HUES64 (cell line): ENCODE measurements at regions not wholly inside any gene's neighbourhood (a gene's known extent, or its start where the extent isn't known, plus 50 kb on each side); places are given as distances from the start of the nearest gene placed in this dataset.

Experiments used
- H3K27ac ChIP-seq: 2 replicates; pipeline ENCODE4 v1.7.0; 2013; ENCODE audit warnings: low read depth, low read length, inconsistent platforms
- H3K27me3 ChIP-seq: 2 replicates; pipeline ENCODE4 v1.6.1; 2013; ENCODE audit warnings: mild to moderate bottlenecking, low read length; ENCODE audit not compliant: insufficient read depth
- H3K36me3 ChIP-seq: 2 replicates; pipeline ENCODE4 v1.6.1; 2013; ENCODE audit warnings: mild to moderate bottlenecking, low read length; ENCODE audit not compliant: insufficient read depth
- H3K4me1 ChIP-seq: 2 replicates; pipeline ENCODE4 v1.6.1; 2013; ENCODE audit warnings: mild to moderate bottlenecking, low read length, moderate library complexity; ENCODE audit not compliant: insufficient read depth
- H3K4me3 ChIP-seq: 2 replicates; pipeline ENCODE4 v1.5.1; 2013; ENCODE audit warnings: mild to moderate bottlenecking, low read length, moderate library complexity
- H3K9ac ChIP-seq: 2 replicates; pipeline ENCODE4 v1.6.1; 2013; ENCODE audit warnings: mild to moderate bottlenecking, low read depth, low read length
- H3K9me3 ChIP-seq: 2 replicates; pipeline ENCODE4 v1.6.1; 2013; ENCODE audit warnings: low read depth, low read length; ENCODE audit not compliant: insufficient read depth
- WGBS: fragments of 150-250, 120-280 bp; methylation state at CpG from one replicate; pipeline ENCODE4 v1.1.7; 2013; ENCODE audit warnings: missing lambda C conversion rate; 5-methylcytosine and 5-hydroxymethylcytosine counted together

DNA sequence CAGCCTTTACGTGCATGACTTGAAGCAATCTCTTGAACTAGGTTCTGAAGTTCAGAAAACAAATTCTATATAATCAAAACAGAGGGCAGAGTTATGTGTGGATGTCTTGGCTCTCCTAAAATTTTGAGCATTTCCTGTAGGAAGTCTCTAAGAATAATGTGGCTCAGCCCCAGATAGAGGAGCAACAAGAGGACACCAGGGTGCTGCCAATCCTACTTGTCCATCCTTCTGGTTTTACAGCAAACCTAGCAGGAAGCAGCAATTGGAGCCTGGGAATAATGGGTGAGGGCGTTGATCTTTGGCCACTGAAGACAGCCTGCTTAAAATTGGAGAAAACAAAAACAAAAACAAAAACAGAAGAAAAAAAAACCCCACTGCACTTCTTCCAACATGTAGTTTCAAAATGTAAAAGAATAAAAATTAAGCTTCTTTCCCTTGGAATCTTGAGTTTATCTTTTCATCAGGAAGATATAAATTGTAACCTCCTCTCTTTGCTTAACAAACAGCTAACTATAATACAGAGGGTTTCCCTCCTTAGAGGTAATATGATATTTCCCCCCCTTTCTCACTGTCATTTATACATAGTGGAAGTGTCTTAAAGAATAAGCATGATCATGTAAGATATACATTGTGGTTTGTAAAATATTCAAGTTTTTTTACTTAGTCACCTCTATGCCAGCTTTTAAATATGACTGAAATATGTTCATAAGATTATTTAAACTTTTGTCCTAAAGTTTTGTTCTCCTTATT is 130.6 kb downstream of the FBXO8 start:
- no peak overlapping the region for H3K4me3 ChIP-seq
- no peaks in the 10 kb centered on the region for H3K36me3 ChIP-seq
- peaks cover 7% of the 10 kb centered on the region; the same call in 1 of the 2 replicates for H3K4me1 ChIP-seq
- no peak overlapping the region for H3K9ac ChIP-seq
- no peak overlapping the region for H3K27ac ChIP-seq
- no peaks in the 10 kb centered on the region for H3K27me3 ChIP-seq
- 57% methylated on average over 1 of the region's 2 CpGs for WGBS
- no peaks in the 10 kb centered on the region for H3K9me3 ChIP-seq

DNA sequence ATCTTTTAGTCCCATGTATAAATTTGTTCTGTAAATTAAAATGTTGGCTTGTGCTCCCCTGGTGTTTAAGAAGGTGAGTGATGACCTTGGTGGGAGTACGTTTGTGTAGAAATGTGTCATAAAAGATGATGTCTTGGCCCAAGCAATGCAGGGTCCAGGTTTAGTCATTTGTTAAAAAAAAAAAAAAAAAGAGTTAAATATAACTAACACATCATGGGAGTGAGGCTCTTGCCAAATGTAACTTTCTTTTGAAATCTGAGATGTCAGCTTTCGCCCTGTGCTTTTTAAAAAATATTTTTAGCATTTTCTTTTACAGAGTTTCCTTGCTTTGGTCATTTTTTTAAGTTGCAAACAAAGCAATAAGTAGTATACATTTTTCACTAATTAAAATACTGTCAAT is 135.6 kb downstream of the FBXO8 start:
- H3K4me1 ChIP-seq: peaks cover 3% of the 10 kb centered on the region; the same call in 1 of the 2 replicates
- H3K36me3 ChIP-seq: no peaks in the 10 kb centered on the region
- H3K27me3 ChIP-seq: no peaks in the 10 kb centered on the region
- no peak overlapping the region for H3K9ac ChIP-seq
- no peak overlapping the region for H3K27ac ChIP-seq
- no peaks in the 10 kb centered on the region for H3K9me3 ChIP-seq
- 88% methylated on average over 1 of the region's 2 CpGs for WGBS
- H3K4me3 ChIP-seq: no peak overlapping the region

- H3K27me3 ChIP-seq: no peaks in the 10 kb centered on the region
- H3K9ac ChIP-seq: no peak overlapping the region
- no peak overlapping the region for H3K4me3 ChIP-seq
- H3K36me3 ChIP-seq: no peaks in the 10 kb centered on the region
- no peaks in the 10 kb centered on the region for H3K9me3 ChIP-seq
- no peak overlapping the region for H3K27ac ChIP-seq
- H3K4me1 ChIP-seq: no peaks in the 10 kb centered on the region
These were observed 139.4 kb downstream of the FBXO8 start for GRCh38 chr4:174144106-174144505.

- no peak overlapping the region for H3K27ac ChIP-seq
- H3K4me3 ChIP-seq: no peak overlapping the region
- H3K27me3 ChIP-seq: no peaks in the 10 kb centered on the region
- no peaks in the 10 kb centered on the region for H3K4me1 ChIP-seq
- no peaks in the 10 kb centered on the region for H3K9me3 ChIP-seq
- H3K36me3 ChIP-seq: no peaks in the 10 kb centered on the region
- H3K9ac ChIP-seq: no peak overlapping the region
- 93% methylated on average over 2 of the region's 3 CpGs for WGBS
These were observed 141.6 kb downstream of the FBXO8 start for GRCh38 chr4:174141876-174142275.

DNA sequence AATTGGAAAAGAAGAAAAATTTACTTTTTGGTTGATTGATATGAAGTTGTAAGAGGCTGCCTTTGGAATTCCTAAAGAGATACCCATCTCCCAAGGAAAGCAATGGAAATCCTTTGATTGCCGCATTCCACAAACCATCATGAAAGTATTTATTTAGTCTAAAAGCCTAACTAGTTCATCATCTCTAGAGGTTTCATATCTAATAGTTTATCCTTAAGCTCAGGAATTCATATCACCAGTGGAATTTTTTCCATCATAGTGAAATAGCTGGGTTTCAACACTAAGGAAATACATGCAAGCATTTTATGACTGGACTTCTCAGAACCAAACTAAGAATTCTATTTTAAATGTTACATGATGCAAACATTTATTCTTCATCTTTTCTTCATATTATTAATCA is 144.9 kb downstream of the FBXO8 start:
- H3K27me3 ChIP-seq: no peaks in the 10 kb centered on the region
- 80% methylated on average over 1 of the region's 1 CpG for WGBS
- H3K4me1 ChIP-seq: peaks cover 16% of the 10 kb centered on the region
- no peaks in the 10 kb centered on the region for H3K9me3 ChIP-seq
- no peak overlapping the region for H3K9ac ChIP-seq
- H3K36me3 ChIP-seq: no peaks in the 10 kb centered on the region
- H3K27ac ChIP-seq: no peak overlapping the region
- H3K4me3 ChIP-seq: no peak overlapping the region

DNA sequence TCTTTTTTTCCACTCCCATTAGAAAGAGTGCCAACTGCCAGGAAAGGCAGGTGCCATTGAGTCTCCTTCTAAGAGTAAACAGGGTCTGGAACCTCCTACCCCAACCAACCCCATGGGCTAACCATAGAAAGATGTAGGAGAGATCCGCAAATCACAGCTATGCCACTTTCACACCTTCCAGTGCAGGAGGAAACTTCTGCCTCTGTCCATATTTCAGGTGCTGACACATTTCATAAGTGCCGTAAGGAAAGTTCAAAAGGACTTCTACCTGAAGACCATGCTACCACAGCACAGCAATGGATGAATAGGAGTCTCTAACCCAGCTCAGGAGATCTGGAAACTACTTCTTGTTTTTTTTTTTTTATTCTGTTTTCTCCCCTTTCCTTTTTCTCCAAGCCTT is 145.8 kb downstream of the FBXO8 start:
- H3K36me3 ChIP-seq: no peaks in the 10 kb centered on the region
- no peak overlapping the region for H3K27ac ChIP-seq
- WGBS: 86% methylated on average over 2 of the region's 2 CpGs
- H3K9ac ChIP-seq: no peak overlapping the region
- H3K4me3 ChIP-seq: no peak overlapping the region
- no peaks in the 10 kb centered on the region for H3K9me3 ChIP-seq
- no peaks in the 10 kb centered on the region for H3K27me3 ChIP-seq
- peaks cover 16% of the 10 kb centered on the region for H3K4me1 ChIP-seq

DNA sequence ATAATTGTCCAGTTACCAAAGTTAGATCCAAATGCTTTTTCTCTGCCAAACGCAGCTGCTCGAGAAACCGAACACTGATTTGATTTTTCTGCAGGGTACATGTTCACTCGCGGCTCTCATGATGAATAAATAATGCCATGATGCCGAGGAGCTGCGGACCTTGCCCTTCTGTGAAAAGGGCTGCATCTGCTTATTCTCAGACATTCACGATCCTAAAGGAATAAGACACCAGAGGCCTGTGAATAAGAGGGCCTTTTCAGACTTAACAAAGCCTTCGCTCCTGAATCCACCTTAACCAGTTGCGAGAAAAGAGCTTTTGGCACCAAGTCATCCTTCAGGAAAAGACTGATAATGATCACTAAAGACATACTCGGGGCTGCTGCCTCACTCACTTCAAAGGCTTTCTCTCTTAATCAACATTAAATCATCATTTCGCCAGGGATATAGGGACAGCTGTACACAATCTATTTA is 147.5 kb downstream of the FBXO8 start:
- 78% methylated on average over 12 of the region's 12 CpGs for WGBS
- Histone ChIP-seq H3K4me1 (peaks cover 16% of the 10 kb centered on the region), H3K27ac (no peak overlapping the region), H3K4me3 (no peak overlapping the region), H3K9ac (no peak overlapping the region), H3K36me3 (no peaks in the 10 kb centered on the region), H3K27me3 (no peaks in the 10 kb centered on the region), H3K9me3 (no peaks in the 10 kb centered on the region)

- Histone ChIP-seq H3K27ac (no peak overlapping the region), H3K9ac (no peak overlapping the region), H3K4me1 (peaks cover 16% of the 10 kb centered on the region), H3K27me3 (no peaks in the 10 kb centered on the region), H3K36me3 (no peaks in the 10 kb centered on the region), H3K4me3 (no peak overlapping the region), H3K9me3 (no peaks in the 10 kb centered on the region)
- WGBS: 94% methylated on average over 1 of the region's 1 CpG
These were observed 147.9 kb downstream of the FBXO8 start for GRCh38 chr4:174135530-174135929.

DNA sequence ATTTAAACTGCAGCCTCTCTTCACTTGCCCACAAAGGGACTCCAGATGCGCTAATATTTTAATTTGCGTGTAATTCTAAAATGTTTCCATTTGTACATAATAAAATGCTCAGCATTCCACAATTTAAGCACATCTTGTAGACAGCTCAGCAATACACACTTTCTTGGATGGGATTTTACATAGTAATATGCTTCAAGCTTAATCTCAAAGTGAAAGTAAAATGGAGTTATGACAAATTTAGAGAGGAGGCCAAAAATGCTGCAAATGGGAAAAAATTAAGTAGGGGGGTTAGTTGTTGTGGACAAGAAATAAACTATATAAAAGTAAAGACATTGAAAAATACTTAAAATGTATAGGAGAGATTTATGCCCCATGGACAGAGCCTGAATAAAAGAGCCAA is 149.1 kb downstream of the FBXO8 start:
- Histone ChIP-seq H3K9me3 (no peaks in the 10 kb centered on the region), H3K27me3 (no peaks in the 10 kb centered on the region), H3K4me3 (no peak overlapping the region), H3K36me3 (no peaks in the 10 kb centered on the region), H3K4me1 (peaks cover 16% of the 10 kb centered on the region), H3K9ac (no peak overlapping the region), H3K27ac (no peak overlapping the region)
- 100% methylated on average over 2 of the region's 2 CpGs for WGBS

DNA sequence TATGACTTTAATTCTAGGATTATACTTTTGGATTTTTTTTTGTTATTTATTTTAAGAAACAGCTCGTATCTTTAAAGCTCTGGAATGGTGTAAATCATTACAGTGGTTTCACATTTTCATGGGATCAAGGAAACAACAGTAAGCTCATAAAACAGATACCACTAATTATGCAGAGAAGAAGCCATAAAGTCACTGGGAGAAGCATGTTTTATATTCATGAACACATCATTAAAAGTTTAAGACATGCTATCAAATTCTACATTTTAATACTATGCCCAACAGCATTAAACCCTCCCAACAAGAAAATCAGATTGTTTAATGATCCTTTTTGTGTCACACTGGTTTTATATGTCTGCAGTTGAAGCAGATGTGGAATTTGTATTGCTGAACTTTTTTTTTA is 149.9 kb downstream of the FBXO8 start:
- Histone ChIP-seq H3K27ac (no peak overlapping the region), H3K9ac (no peak overlapping the region), H3K36me3 (no peaks in the 10 kb centered on the region), H3K4me1 (peaks cover 16% of the 10 kb centered on the region), H3K27me3 (no peaks in the 10 kb centered on the region), H3K4me3 (no peak overlapping the region), H3K9me3 (no peaks in the 10 kb centered on the region)
- no CpG with 5 or more reads among the region's 1 CpG for WGBS

DNA sequence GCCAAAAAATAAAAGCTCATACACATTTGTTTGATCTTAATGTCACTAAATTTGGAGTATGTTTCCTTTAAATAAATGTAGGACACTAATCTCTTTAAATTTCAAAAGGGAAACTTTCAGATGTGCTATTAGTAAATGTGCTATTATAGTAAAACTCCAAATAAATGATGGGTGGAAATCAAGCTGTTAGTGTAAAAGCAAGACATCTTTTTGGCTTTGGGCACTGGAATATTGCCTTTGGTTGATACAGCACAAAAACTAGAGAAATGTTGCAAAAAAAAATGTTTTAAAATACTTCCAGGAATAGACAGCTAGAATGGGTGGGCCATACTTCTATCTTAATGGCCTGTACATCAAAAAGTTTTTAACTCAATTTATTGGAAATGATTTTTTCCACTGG is 151.6 kb downstream of the FBXO8 start:
- Histone ChIP-seq H3K9ac (no peak overlapping the region), H3K36me3 (no peaks in the 10 kb centered on the region), H3K4me3 (no peak overlapping the region), H3K4me1 (peaks cover 16% of the 10 kb centered on the region), H3K27me3 (no peaks in the 10 kb centered on the region), H3K27ac (no peak overlapping the region), H3K9me3 (no peaks in the 10 kb centered on the region)

DNA sequence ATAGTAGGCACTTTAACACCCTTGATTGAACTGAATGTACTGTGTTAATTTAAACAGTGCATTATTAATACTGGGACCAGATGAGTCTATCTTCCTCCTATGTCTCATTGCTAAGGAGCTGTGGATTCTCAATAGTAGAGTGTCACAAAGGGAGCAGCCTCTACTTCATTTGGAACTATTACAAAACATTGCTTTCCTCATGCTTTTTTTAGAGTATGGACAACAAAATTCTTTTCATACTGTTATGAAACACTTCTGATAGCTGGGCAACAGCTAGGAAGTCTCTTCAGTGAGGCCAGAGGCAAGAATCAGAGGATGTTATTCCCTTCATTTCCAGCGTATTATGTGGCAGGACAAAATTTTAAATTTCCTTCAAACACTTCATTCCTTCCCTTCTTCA is 160.8 kb downstream of the FBXO8 start:
- Histone ChIP-seq H3K9ac (no peak overlapping the region), H3K4me1 (no peaks in the 10 kb centered on the region), H3K27me3 (peaks cover 2% of the 10 kb centered on the region; the same call in 1 of the 2 replicates), H3K36me3 (no peaks in the 10 kb centered on the region), H3K27ac (no peak overlapping the region), H3K9me3 (no peaks in the 10 kb centered on the region), H3K4me3 (no peak overlapping the region)
- 90% methylated on average over 1 of the region's 1 CpG for WGBS
